T-helper 1 cell (primary cell): ENCODE measurements at regions not wholly inside any gene's neighbourhood (a gene's known extent, or its start where the extent isn't known, plus 50 kb on each side); places are given as distances from the start of the nearest gene placed in this dataset.

Experiments
- DNase-seq, 5 donors: peaks; one replicate each; pipeline ENCODE4 v3.0.0-alpha.2; 2012 to 2020

DNA sequence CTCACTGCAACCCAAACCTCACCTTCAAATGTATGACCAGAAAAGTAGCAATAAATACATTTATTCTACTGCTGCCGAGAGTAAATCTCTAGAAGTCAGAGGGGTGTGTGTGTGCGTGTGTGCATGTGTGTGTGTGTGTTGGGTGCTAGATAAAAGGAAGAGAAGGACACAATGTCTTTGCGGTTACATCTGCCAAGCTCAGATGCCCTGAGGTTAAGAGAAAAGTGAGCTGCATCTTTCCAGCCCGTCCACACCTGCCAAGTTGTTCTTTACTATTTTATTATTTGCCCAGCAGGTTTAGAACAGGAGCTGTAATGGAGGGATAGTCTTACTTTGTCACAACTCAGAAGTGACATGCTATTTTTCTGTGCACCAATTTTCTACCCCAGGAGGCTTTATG is 54.5 kb upstream of the ANKFN1 start:
- DNase-seq, result no peak

DNA sequence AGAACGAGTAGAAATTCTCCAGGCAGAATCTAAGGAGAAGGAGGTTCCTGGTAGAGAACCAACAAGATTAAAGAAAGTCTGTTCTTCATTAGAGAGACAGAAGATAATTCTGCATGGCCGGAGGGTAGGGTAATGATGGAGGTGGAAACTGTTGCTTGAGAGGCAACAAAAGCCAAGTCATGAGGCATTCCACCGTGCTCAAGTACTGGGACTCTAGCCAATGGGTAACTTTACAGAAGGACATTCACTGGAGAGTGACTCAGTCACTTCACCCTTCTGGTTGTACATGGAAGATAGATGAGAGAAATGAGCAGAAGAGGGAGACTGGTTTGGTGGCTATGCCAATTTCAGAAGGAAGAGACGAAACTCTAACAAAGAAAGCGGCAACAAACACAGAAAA is 53.6 kb upstream of the ANKFN1 start:
- DNase-seq, result no peak
